ENCODE measurements at regions not wholly inside any gene's neighbourhood (a gene's known extent, or its start where the extent isn't known, plus 50 kb on each side); places are given as distances from the start of the nearest gene placed in this dataset.

DNA sequence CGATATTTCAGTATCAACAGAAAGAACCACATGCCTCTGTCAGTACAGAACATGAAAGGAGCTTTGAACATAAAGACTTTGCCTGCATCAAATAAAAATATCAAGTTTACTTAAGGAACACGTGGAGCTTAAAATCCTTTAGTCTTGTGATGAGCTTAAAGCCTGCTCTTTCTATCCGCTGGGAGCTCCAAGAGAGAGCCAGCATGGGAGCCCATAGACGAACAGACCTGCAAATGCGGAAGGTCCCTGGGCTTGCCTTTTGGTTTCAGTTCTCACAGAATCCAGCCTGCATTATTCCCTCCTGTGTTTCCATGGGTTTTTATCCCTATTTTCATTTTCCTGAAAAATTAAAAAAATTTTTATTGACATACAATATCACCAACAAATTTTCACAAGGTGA lies 530.6 kb upstream of the RGMA start:
- 24 to 32% methylated on average over 5 of the region's 5 CpGs for WGBS, 2 experiments (ENCODE audit: low coverage in 1 of 2, low lambda C conversion rate in 2 of 2, missing lambda C conversion rate in 2 of 2)
- no peak overlapping the region for H3K27ac ChIP-seq
- H3K4me2 ChIP-seq (ENCODE audit: unreplicated experiment) = no peak overlapping the region
- no peak overlapping the region for H3K4me3 ChIP-seq
- H3K27me3 ChIP-seq (replicated peaks; ENCODE audit: insufficient read depth) = no peaks in the 10 kb centered on the region
- TF ChIP-seq EZH2phosphoT487 (IDR thresholded peaks at IDR 0.05; ENCODE audit: insufficient read depth, low read depth) = no peak
- TF ChIP-seq EZH2 (IDR thresholded peaks at IDR 0.05; ENCODE audit: insufficient read depth, poor library complexity, severe bottlenecking) = no peak
- no peaks in the 10 kb centered on the region for H3K9me2 ChIP-seq (ENCODE audit: insufficient read depth)
- no peaks in the 10 kb centered on the region for H4K20me1 ChIP-seq (ENCODE audit: insufficient read depth)
- H3F3A ChIP-seq (ENCODE audit: insufficient read depth) = no peaks in the 10 kb centered on the region
- DNase-seq = no peak
- in situ Hi-C loops (cut with MboI) = no loop called here
- H2AFZ ChIP-seq = no peak overlapping the region
- H3K79me2 ChIP-seq (ENCODE audit: insufficient read depth) = no peaks in the 10 kb centered on the region
- no peaks in the 10 kb centered on the region for H3K9me3 ChIP-seq (ENCODE audit: low read depth)
- H3K36me3 ChIP-seq (ENCODE audit: low read depth) = no peaks in the 10 kb centered on the region
- H3K9ac ChIP-seq = no peak overlapping the region
- no peaks in the 10 kb centered on the region for H3K4me1 ChIP-seq (ENCODE audit: insufficient read depth)

DNA sequence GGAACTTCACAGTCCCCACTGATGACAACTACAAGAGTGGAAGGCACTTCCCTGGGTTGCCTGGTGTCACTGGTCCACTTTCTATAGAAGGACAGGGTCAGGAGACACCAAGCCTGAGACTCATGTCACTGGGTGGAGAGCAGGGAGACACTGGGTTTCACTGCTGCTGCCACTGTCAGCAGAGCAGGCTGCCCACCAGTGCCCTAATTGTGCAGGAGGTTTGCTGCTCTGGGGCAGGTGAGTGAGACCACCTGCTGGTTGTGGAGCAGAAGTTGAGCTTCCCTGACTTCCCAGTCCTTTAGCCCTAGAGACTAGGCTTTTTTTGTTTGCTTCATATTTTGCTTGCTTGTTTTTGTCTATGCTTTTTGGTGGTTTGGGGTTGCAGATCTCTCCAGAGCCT lies 528.4 kb upstream of the RGMA start:
- Histone ChIP-seq H3K79me2 (ENCODE audit: insufficient read depth) (no peaks in the 10 kb centered on the region), H3K27ac (no peak overlapping the region), H3K4me2 (ENCODE audit: unreplicated experiment) (no peak overlapping the region), H3K4me1 (ENCODE audit: insufficient read depth) (no peaks in the 10 kb centered on the region), H3K9ac (no peak overlapping the region), H4K20me1 (ENCODE audit: insufficient read depth) (no peaks in the 10 kb centered on the region), H3K27me3 (replicated peaks; ENCODE audit: insufficient read depth) (no peaks in the 10 kb centered on the region), H3K36me3 (ENCODE audit: low read depth) (no peaks in the 10 kb centered on the region), H3K9me2 (ENCODE audit: insufficient read depth) (no peaks in the 10 kb centered on the region), H3F3A (ENCODE audit: insufficient read depth) (no peaks in the 10 kb centered on the region), H2AFZ (no peak overlapping the region), H3K9me3 (ENCODE audit: low read depth) (no peaks in the 10 kb centered on the region), H3K4me3 (no peak overlapping the region)
- no peak for DNase-seq
- no peak for TF ChIP-seq EZH2 (IDR thresholded peaks at IDR 0.05; ENCODE audit: insufficient read depth, poor library complexity, severe bottlenecking)
- TF ChIP-seq EZH2phosphoT487 (IDR thresholded peaks at IDR 0.05; ENCODE audit: insufficient read depth, low read depth) = no peak
- in situ Hi-C loops (cut with MboI) = no loop called here

DNA sequence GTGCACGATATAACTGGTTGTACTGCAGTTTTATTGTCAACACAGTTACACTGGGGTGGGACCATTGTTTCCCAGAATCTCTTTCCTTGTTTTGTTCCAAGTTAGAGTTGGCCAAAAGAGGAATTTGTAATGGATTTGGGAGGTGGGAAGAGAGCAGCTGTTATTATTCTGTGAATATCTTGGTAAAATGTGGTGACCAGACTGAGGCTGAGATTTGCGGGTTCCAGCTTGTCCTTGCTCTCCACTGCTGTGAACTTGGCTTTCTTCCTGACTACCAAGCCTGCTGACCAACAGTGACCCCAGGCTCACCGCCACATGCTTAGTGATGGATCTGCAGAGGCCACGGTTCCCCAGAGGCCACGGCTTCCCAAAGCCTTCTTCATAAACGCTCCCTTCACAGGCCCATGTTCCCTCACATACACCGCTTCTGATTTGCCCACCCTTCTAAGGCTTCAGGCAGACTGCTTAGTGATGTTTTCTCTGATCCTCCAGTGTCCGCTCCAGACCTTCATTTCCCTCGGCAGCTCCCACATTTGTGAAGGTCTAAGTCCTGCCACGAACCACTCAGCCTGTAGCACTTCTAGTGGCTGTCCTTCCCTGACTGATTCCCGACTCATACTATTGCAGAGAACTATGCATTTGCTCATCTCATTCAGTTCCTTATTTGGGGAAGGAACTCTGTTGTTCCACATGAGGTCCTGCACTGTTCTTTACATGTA lies 525.5 kb upstream of the RGMA start:
- no peak for TF ChIP-seq EZH2phosphoT487 (IDR thresholded peaks at IDR 0.05; ENCODE audit: insufficient read depth, low read depth)
- TF ChIP-seq EZH2 (IDR thresholded peaks at IDR 0.05; ENCODE audit: insufficient read depth, poor library complexity, severe bottlenecking) = no peak
- no peak for DNase-seq
- Histone ChIP-seq H2AFZ (no peak overlapping the region), H3K9me3 (ENCODE audit: low read depth) (no peaks in the 10 kb centered on the region), H3F3A (ENCODE audit: insufficient read depth) (no peaks in the 10 kb centered on the region), H3K4me1 (ENCODE audit: insufficient read depth) (no peaks in the 10 kb centered on the region), H3K9me2 (ENCODE audit: insufficient read depth) (no peaks in the 10 kb centered on the region), H3K4me3 (no peak overlapping the region), H3K27ac (no peak overlapping the region), H4K20me1 (ENCODE audit: insufficient read depth) (no peaks in the 10 kb centered on the region), H3K4me2 (ENCODE audit: unreplicated experiment) (no peak overlapping the region), H3K79me2 (ENCODE audit: insufficient read depth) (no peaks in the 10 kb centered on the region), H3K9ac (no peak overlapping the region), H3K36me3 (ENCODE audit: low read depth) (no peaks in the 10 kb centered on the region), H3K27me3 (replicated peaks; ENCODE audit: insufficient read depth) (no peaks in the 10 kb centered on the region)
- WGBS, 2 experiments (ENCODE audit: low coverage in 1 of 2, low lambda C conversion rate in 2 of 2, missing lambda C conversion rate in 2 of 2) = 17 to 18% methylated on average over 11 of the region's 11 CpGs
- in situ Hi-C loops (cut with MboI) = no loop called here

DNA sequence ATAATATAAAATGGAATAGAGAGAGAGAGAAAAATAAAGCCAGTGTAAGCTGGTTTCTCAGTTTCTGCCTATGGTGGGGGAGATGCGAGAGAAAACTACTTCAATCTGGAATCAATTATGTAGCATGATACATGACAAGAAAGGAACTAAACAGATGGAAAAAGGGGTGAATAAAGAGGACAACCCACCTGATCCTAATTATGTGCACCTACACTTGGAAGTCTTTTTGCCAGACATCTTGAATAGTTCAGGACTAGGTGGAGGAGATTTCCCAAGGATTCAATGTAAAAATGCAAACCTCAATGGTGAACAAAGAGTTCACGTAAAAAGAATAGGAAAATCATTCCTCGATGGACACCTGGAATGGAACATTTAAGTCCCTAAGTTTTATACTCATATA lies 524.4 kb upstream of the RGMA start:
- Histone ChIP-seq H3K4me2 (ENCODE audit: unreplicated experiment) (no peak overlapping the region), H3K9ac (no peak overlapping the region), H3K9me2 (ENCODE audit: insufficient read depth) (no peaks in the 10 kb centered on the region), H3F3A (ENCODE audit: insufficient read depth) (no peaks in the 10 kb centered on the region), H3K27me3 (replicated peaks; ENCODE audit: insufficient read depth) (no peaks in the 10 kb centered on the region), H3K27ac (no peak overlapping the region), H3K79me2 (ENCODE audit: insufficient read depth) (no peaks in the 10 kb centered on the region), H4K20me1 (ENCODE audit: insufficient read depth) (no peaks in the 10 kb centered on the region), H3K9me3 (ENCODE audit: low read depth) (no peaks in the 10 kb centered on the region), H3K4me3 (no peak overlapping the region), H3K36me3 (ENCODE audit: low read depth) (no peaks in the 10 kb centered on the region), H3K4me1 (ENCODE audit: insufficient read depth) (no peaks in the 10 kb centered on the region), H2AFZ (no peak overlapping the region)
- no peak for DNase-seq
- in situ Hi-C loops (cut with MboI) = no loop called here
- 27 to 29% methylated on average over 3 of the region's 3 CpGs for WGBS, 2 experiments (ENCODE audit: low coverage in 1 of 2, low lambda C conversion rate in 2 of 2, missing lambda C conversion rate in 2 of 2)
- TF ChIP-seq EZH2phosphoT487 (IDR thresholded peaks at IDR 0.05; ENCODE audit: insufficient read depth, low read depth) (no peak), EZH2 (IDR thresholded peaks at IDR 0.05; ENCODE audit: insufficient read depth, poor library complexity, severe bottlenecking) (no peak)

DNA sequence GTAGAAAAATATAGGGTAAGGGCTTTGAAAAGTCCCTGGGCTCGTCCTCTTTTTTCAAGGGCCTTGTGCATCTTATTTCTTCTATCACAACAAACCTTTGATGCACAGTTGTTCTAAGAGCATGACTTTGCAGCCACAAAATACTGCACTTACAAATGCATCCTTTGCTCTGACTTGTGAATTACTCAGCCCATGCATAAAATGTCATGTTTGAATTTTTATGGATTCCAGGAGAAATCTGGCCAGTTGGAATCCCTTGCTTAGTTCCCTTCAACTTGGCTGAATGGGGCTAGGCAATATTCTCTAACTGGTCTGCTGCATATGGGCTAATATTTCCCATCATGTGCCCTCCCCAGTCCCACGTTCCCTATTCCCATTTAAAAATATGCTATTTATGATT lies 523.9 kb upstream of the RGMA start:
- H3K4me1 ChIP-seq (ENCODE audit: insufficient read depth) = no peaks in the 10 kb centered on the region
- H4K20me1 ChIP-seq (ENCODE audit: insufficient read depth) = no peaks in the 10 kb centered on the region
- H3K9ac ChIP-seq = no peak overlapping the region
- no peaks in the 10 kb centered on the region for H3K27me3 ChIP-seq (replicated peaks; ENCODE audit: insufficient read depth)
- 3 to 8% methylated on average over 2 of the region's 2 CpGs for WGBS, 2 experiments (ENCODE audit: low coverage in 1 of 2, low lambda C conversion rate in 2 of 2, missing lambda C conversion rate in 2 of 2)
- in situ Hi-C loops (cut with MboI) = no loop called here
- no peaks in the 10 kb centered on the region for H3F3A ChIP-seq (ENCODE audit: insufficient read depth)
- no peaks in the 10 kb centered on the region for H3K9me2 ChIP-seq (ENCODE audit: insufficient read depth)
- no peak overlapping the region for H3K4me3 ChIP-seq
- H3K79me2 ChIP-seq (ENCODE audit: insufficient read depth) = no peaks in the 10 kb centered on the region
- no peak overlapping the region for H2AFZ ChIP-seq
- H3K27ac ChIP-seq = no peak overlapping the region
- TF ChIP-seq EZH2phosphoT487 (IDR thresholded peaks at IDR 0.05; ENCODE audit: insufficient read depth, low read depth) (no peak), EZH2 (IDR thresholded peaks at IDR 0.05; ENCODE audit: insufficient read depth, poor library complexity, severe bottlenecking) (no peak)
- H3K9me3 ChIP-seq (ENCODE audit: low read depth) = no peaks in the 10 kb centered on the region
- no peak for DNase-seq
- H3K36me3 ChIP-seq (ENCODE audit: low read depth) = no peaks in the 10 kb centered on the region
- H3K4me2 ChIP-seq (ENCODE audit: unreplicated experiment) = no peak overlapping the region
